ENCODE measurements at regions not wholly inside any gene's neighbourhood (a gene's known extent, or its start where the extent isn't known, plus 50 kb on each side); places are given as distances from the start of the nearest gene placed in this dataset.
"Not testable (repeated sequence)": the region's sequence is repeated elsewhere in the genome, so short reads cannot be mapped to it uniquely, and the experiment has no call there.

DNA sequence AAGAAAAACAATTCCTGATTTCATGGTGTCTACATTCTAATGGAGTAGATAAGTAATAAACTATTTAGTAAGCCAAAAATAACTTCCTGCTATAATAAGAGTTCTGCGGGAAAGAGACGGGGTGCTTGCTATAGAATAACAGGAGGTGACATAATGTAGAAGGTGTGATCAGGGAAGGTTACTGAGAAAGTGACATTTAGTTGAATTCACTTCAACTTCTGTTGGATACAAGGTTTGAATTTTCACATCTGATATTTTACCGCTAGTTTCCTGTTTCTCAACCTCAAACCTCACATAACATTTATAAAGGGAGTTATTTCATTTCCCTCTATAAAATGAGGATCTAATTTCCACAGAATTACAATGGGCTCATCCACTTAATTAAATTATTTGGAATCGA is 102.3 kb upstream of the GBE1 start:
- peaks cover 0 to 2% (median 0%) of the 10 kb centered on the region in 3 donors for H3K9me3 Mint-ChIP-seq
- no peak overlapping the region for H3K4me3 Mint-ChIP-seq
- no peaks in the 10 kb centered on the region for H3K4me1 Mint-ChIP-seq
- peaks cover 6% of the 10 kb centered on the region for H3K27me3 Mint-ChIP-seq
- H3K27ac Mint-ChIP-seq, result no peak overlapping the region
- no peaks in the 10 kb centered on the region for H3K36me3 Mint-ChIP-seq

DNA sequence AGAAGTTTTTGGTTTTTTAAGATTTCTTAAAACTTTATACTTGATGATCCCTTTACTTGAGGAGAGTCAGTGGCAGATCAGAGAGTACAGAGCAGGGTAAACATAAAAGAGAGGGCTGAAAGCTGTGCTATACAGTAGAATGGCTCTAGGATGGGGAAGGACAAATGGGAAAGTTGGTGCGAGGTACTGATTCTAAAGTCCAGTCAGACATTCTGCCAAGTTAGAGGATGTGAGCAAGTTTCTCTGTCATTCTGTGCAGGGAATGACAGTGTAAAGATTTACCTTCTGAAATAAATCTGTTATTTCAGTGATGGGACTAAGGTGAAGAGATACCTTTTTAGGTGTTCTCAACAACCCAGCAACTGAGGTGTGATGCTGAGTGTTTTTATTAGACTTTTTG is 100.1 kb upstream of the GBE1 start:
- Mint-ChIP-seq H3K36me3 (no peaks in the 10 kb centered on the region), H3K9me3 (peaks cover 0 to 2% (median 0%) of the 10 kb centered on the region in 3 donors), H3K4me1 (no peaks in the 10 kb centered on the region), H3K4me3 (no peak overlapping the region), H3K27me3 (peaks cover 7% of the 10 kb centered on the region), H3K27ac (no peak overlapping the region)

DNA sequence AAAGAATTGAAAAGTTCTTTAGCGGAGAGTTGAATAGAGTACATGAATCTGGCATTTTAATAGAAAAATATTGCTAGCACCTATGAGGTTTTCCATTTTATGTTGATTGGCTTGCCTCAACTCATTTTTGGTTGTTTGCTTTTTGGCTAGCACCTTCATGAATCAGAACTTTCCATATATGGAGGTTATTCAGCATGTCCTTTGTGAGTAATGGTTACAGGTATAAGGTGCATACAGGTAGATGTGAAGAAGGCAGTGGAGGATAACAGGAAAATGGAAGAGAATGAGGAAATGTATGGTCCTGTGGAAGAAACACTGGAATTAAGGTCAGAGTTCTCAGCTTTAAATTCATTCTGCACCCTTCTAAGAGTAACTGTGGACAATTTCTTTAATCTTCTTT is 98.1 kb upstream of the GBE1 start:
- Mint-ChIP-seq H3K27me3 (peaks cover 4% of the 10 kb centered on the region), H3K27ac (no peak overlapping the region), H3K9me3 (peaks cover 0 to 2% (median 0%) of the 10 kb centered on the region in 3 donors), H3K4me1 (no peaks in the 10 kb centered on the region), H3K36me3 (no peaks in the 10 kb centered on the region), H3K4me3 (no peak overlapping the region)

DNA sequence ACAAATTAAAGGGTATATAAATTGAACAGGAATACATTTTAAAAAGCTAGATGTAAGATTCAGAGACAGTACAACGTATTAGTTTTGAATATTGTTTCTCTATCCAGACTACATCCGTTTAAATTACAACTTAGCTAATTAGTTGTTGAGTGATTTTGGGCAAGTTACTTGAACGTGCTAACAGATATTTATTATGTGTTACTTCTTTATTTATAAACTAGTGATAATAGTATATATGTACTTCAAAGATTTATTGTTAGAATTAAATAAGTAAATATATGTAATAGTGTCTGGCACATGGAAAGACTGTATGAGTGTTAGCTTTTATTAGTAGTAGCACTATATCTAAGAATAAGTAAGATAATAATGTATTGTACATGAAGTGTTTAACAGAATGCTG is 92.0 kb upstream of the GBE1 start:
- H3K27me3 Mint-ChIP-seq, result peaks cover 1% of the 10 kb centered on the region
- H3K4me1 Mint-ChIP-seq, result no peaks in the 10 kb centered on the region
- no peak overlapping the region for H3K27ac Mint-ChIP-seq
- peaks cover 2% of the 10 kb centered on the region for H3K36me3 Mint-ChIP-seq
- H3K9me3 Mint-ChIP-seq, result no peaks in the 10 kb centered on the region
- no peak overlapping the region for H3K4me3 Mint-ChIP-seq

DNA sequence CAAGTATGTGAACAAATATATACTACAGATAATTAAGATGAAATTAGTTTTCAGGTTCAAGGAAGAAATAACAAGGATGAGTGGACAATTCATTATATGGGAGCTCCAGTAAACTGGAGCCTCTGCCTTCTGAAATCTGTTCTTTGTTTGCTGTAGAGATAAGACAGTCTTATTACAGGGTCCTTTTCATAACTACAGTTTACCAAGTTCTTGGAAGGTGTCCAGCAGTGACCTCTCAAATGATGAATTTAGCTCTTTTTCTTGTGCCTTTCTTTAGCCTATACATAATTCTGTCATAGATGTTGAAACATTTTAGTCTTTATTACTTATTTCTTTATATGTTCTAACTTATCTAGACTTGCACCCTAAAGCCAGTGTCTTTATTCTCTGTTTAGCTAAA is 89.7 kb upstream of the GBE1 start:
- no peak overlapping the region for H3K4me3 Mint-ChIP-seq
- no peak overlapping the region for H3K27ac Mint-ChIP-seq
- no peaks in the 10 kb centered on the region for H3K4me1 Mint-ChIP-seq

DNA sequence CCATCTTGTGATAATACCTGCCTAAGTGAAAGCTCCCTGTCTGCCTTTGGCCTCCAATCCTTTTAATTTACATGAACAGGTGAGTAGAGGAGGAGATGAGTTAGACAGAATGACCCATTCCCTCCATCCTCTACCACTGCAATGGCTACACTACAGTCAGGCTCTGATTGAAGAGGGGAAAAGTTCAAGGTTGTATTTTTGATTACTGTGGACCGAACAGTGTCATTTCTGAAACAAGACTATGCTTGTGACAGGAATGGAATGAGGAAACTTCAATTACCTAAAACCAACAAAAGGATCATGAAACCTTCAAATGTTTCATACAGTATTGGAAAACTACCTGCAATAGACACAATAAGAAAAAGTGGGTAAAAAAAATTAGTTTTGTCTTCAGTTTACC is 85.5 kb upstream of the GBE1 start:
- H3K4me1 Mint-ChIP-seq, result no peaks in the 10 kb centered on the region
- no peak overlapping the region for H3K27ac Mint-ChIP-seq
- peaks cover 2% of the 10 kb centered on the region for H3K27me3 Mint-ChIP-seq
- no peak overlapping the region for H3K4me3 Mint-ChIP-seq
- H3K9me3 Mint-ChIP-seq, result no peaks in the 10 kb centered on the region
- H3K36me3 Mint-ChIP-seq, result peaks cover 2% of the 10 kb centered on the region

More for the DNA sequence above, 89.7 kb upstream of the GBE1 start:
- Mint-ChIP-seq H3K9me3 (no peaks in the 10 kb centered on the region), H3K27me3 (no peaks in the 10 kb centered on the region), H3K36me3 (peaks cover 2% of the 10 kb centered on the region)

DNA sequence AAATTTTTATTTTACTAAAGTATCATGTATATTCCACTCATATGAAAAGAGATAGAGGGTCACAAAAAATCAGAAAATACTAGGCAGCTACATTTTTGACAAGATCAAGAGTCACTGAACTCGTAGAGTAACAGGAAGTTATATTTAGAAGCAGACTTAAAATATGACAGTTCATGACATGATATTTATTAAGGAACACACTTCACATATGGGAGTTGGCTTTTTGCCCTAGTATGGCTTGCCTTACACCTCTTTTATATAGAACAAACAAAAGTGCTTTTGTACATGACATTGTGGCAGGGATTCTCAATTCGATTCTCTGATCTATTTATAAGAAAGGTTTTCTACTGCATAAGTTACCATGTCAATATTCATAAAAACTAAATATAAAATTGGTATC is 80.1 kb upstream of the GBE1 start:
- no peak overlapping the region for H3K27ac Mint-ChIP-seq
- H3K9me3 Mint-ChIP-seq, result no peaks in the 10 kb centered on the region
- H3K4me1 Mint-ChIP-seq, result peaks cover 0 to 3% (median 0%) of the 10 kb centered on the region in 3 donors
- H3K36me3 Mint-ChIP-seq, result no peaks in the 10 kb centered on the region
- peaks cover 4% of the 10 kb centered on the region for H3K27me3 Mint-ChIP-seq
- H3K4me3 Mint-ChIP-seq, result no peak overlapping the region

DNA sequence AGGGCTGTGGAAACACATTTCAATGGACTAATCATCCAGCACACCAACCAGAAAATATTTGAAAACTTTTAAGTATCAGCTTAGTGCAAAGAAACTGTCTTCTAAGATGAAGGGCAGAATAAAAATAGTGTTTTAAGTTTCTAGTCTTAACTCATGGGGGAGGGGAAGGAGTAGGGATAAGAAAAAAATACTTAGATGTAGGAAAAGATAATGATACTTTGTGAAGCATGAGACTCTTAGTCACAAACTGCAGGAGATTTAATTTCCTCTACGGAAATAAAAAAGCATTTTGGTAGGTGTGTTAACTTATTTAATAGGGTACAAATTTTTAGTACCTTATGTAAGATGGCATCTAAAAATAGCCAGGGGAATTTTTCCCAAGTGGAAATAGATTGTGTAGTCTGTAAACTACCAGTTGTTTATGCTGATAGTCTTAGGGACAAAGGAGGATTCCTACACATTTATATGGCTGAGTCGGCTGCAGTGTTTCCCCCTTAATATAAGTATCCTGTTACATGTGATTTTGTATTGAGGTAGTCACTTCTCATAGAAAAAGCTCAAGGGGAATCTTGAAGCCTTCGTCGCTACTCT is 78.2 kb upstream of the GBE1 start:
- no peaks in the 10 kb centered on the region for H3K36me3 Mint-ChIP-seq
- no peak overlapping the region for H3K27ac Mint-ChIP-seq
- H3K9me3 Mint-ChIP-seq, result no peaks in the 10 kb centered on the region
- peaks cover 0 to 3% (median 0%) of the 10 kb centered on the region in 3 donors for H3K4me1 Mint-ChIP-seq
- no peak overlapping the region for H3K4me3 Mint-ChIP-seq
- H3K27me3 Mint-ChIP-seq, result peaks cover 4% of the 10 kb centered on the region

DNA sequence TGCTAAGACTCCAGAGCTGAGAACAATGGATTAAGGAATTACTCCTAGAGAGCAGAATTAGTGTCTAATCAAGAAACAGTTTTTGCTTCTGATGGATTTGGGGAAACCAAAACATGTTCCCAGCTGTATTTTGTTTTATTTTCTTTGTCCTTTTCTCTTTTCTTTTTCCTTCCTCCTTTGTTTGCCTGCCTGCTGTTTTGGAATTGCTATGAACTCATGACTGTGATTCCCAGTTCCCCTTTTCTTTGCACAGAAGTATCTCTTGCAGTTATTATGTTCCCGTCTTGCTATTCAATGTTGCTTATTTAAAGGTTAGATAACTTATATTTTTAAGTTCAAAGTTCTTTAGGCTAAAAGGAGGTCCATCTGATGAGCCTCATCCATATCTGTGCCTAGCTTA is 77.0 kb upstream of the GBE1 start:
- Mint-ChIP-seq H3K27ac (peak overlapping the region in 1 of 3 donors; percentile 17), H3K27me3 (peaks cover 4% of the 10 kb centered on the region), H3K9me3 (no peaks in the 10 kb centered on the region), H3K4me3 (no peak overlapping the region), H3K4me1 (peaks cover 0 to 3% (median 0%) of the 10 kb centered on the region in 3 donors), H3K36me3 (no peaks in the 10 kb centered on the region)

DNA sequence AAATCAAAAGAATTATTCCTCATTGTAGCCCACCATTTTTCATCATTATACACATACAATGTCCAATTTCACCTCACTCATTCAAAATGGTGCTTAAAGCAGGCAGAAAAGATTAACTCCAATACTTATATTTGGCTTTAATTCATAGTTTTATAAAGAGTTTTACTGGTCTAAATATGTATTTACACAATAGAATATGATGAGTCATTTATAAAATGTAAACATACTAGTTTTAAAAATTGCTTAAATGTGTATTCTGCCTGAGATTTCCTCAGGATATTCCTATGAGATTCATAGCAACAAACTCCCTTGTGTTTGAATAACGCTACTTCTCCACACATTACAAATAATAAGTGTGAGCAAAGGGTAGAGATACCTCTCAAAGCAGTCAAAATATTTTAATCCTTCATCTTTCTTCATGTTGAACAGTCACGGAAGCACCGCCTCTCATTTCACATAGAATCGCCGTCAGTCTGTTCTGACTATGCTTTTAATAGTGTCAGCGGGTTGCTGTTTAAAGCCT is 75.7 kb upstream of the GBE1 start:
- Mint-ChIP-seq H3K9me3 (no peaks in the 10 kb centered on the region), H3K27ac (no peak overlapping the region), H3K4me1 (peaks cover 0 to 3% (median 0%) of the 10 kb centered on the region in 3 donors), H3K4me3 (no peak overlapping the region), H3K36me3 (no peaks in the 10 kb centered on the region), H3K27me3 (peaks cover 2% of the 10 kb centered on the region)

DNA sequence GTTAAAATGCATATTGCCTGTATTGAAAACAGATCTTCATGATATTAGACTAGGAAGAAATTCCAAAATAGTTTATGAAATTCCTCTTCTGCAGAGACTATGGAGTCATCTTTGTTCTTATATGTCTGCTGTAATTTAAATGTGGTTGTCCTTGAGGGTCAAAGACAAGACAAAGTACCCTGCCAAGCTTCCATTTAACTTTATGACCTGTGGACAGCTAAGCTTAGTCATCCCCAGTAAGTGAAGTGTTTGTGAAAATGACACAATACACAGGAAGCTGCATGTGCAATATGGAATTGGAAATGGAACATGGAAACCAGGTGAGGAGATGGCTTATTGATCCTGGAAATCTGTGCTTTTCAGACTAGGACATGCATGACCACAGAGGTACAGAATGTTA is 68.5 kb upstream of the GBE1 start:
- H3K9me3 Mint-ChIP-seq, result no peaks in the 10 kb centered on the region
- no peaks in the 10 kb centered on the region for H3K4me1 Mint-ChIP-seq
- H3K36me3 Mint-ChIP-seq, result no peaks in the 10 kb centered on the region
- H3K27ac Mint-ChIP-seq, result no peak overlapping the region
- H3K4me3 Mint-ChIP-seq, result no peak overlapping the region
- H3K27me3 Mint-ChIP-seq, result no peaks in the 10 kb centered on the region

DNA sequence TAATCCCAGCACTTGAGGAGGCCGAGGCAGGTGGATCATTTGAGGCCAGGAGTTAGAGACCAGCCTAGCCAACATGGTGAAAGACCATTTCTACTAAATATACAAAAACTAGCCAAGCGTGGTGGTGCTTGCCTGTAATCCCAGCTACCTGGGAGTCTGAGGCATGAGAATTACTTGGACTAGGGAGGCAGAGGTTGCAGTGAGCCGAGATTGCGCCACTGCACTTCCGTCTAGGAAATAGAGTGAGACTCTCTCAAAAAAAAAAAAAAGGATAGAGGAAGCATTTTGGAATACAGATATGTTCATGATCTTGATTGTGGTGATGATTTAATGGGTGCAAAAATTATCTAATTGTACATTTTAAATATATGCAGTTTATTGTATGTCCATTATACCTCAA is 67.8 kb upstream of the GBE1 start:
- H3K27ac Mint-ChIP-seq, H3K36me3 Mint-ChIP-seq, H3K4me3 Mint-ChIP-seq, H3K27me3 Mint-ChIP-seq, H3K9me3 Mint-ChIP-seq, H3K4me1 Mint-ChIP-seq: not testable (repeated sequence)

DNA sequence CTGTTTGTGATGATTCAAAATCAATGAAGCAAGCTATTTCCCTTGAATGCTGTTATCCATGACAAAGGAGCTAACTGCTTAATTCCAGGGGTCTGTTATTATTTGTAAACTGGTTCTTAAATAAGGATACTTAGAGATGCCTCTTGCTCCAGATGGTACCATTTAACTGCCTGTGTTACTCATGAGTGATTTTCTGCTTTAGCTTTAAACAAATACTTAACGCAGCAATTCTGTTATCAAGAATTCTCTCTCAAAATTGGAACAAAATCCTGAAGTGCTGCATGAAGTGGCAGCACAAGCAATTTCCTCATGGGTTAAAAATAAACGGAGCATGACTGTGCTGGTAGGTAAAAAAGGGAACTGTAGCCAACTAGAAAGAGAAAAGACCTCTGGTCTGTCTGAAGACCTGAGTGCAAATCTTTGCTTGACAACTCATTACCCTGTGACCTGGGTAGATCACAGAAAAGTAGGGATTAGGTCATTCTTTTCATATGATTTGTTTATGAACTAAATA is 62.5 kb upstream of the GBE1 start:
- Mint-ChIP-seq H3K36me3 (no peaks in the 10 kb centered on the region), H3K27ac (no peak overlapping the region), H3K27me3 (peaks cover 3% of the 10 kb centered on the region), H3K4me1 (peaks cover 3 to 5% (median 3%) of the 10 kb centered on the region in 3 donors), H3K9me3 (peaks cover 0 to 9% (median under 1%) of the 10 kb centered on the region in 3 donors), H3K4me3 (no peak overlapping the region)

DNA sequence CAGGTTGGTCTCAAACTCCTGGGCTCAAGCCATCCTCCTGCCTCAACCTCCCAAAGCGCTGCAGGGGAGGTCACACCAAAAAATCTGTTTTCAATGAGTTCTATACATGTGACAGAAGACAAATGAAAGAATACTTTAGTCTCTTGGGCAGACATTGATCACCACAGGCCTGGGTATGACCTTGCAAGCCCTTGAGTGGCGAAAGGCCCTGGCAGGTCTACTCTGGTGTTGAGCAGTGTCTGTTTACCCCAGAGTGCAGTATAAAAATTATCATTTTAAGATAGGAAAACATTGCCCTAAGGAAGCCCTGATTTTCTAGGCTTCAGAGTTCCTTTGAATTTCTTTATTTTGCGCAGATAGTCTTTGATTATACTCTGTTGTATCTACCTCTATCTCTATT is 61.6 kb upstream of the GBE1 start:
- Mint-ChIP-seq H3K36me3 (no peaks in the 10 kb centered on the region), H3K27ac (peak overlapping the region in 1 of 3 donors; percentile 29), H3K9me3 (peaks cover 0 to 9% (median 3%) of the 10 kb centered on the region in 3 donors), H3K27me3 (peaks cover 3% of the 10 kb centered on the region), H3K4me3 (no peak overlapping the region), H3K4me1 (peaks cover 3 to 5% (median 3%) of the 10 kb centered on the region in 3 donors)

DNA sequence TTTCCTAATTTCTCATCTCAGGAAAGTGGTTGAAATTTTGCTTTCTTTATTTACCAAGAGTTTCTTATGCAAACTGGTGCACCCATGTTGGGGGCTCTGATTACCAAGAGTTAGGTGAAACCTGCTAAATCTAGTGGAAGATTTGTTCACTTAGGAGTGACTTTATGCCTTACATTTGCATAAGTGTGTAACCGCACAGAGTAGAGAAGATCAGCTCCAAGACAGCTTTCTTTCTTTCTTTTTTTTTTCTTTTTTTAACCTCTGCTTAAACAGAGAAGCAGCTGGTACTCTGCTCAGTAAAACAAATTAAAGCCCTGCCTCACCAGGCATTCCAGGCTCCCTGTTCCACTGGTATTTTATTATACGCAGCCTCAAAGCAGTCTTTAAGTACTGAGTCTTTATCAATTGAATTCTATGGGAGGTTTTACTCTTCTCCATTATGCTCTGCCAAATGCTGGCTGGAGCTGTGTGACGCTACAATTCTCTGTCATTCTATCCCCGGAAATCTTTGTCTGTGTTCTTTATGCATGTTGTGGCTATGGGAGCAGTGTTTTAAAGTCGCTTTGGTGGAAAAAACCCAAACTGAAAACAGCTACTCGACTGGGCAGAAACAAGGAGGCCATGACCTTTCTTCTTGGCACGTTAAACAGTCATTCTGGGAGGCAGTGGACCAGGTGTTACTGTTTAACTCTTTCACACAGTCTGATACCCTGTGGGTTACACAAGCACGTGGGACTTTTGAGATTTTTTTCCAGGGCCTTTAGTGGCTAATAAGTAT is 55.2 kb upstream of the GBE1 start:
- H3K36me3 Mint-ChIP-seq, result no peaks in the 10 kb centered on the region
- H3K4me1 Mint-ChIP-seq, result no peaks in the 10 kb centered on the region
- no peak overlapping the region for H3K27ac Mint-ChIP-seq
- no peak overlapping the region for H3K4me3 Mint-ChIP-seq
- peaks cover 0 to 9% (median 3%) of the 10 kb centered on the region in 3 donors for H3K9me3 Mint-ChIP-seq
- H3K27me3 Mint-ChIP-seq, result peaks cover 1% of the 10 kb centered on the region

DNA sequence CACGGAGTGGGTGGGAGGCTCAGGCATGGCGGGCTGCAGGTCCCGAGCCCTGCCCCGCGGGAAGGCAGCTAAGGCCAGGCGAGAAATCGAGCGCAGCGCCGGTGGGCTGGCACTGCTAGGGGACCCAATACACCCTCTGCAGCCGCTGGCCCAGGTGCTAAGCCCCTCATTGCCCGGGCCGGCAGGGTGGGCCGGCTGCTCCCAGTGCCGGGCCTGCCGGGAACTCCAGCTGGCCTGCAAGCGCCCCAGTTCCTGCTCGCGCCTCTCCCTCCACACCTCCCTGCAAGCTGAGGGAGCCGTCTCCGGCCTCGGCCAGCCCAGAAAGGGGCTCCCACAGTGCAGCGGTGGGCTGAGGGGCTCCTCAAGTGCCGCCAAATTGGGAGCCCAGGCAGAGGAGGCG is 50.7 kb upstream of the GBE1 start:
- not testable (repeated sequence) for H3K4me1 Mint-ChIP-seq, H3K9me3 Mint-ChIP-seq, H3K36me3 Mint-ChIP-seq, H3K4me3 Mint-ChIP-seq, H3K27me3 Mint-ChIP-seq, H3K27ac Mint-ChIP-seq
